GM18511 (cell line): ENCODE measurements at regions not wholly inside any gene's neighbourhood (a gene's known extent, or its start where the extent isn't known, plus 50 kb on each side); places are given as distances from the start of the nearest gene placed in this dataset.

Experiments
- ATAC-seq: cut with Tn5 transposase; IDR thresholded peaks from one replicate; pipeline ENCODE4 v1.9.1; 2021; ENCODE audit warnings: mild to moderate bottlenecking, moderate library complexity; ENCODE audit not compliant: unreplicated experiment

GRCh38 chr17:27390540-27390939 lies 65.7 kb upstream of the KSR1 start:
- ATAC-seq, result no peak

GRCh38 chr17:27391427-27391826 lies 64.8 kb upstream of the KSR1 start:
- no peak for ATAC-seq

GRCh38 chr17:27396045-27396444 lies 60.2 kb upstream of the KSR1 start:
- no peak for ATAC-seq

GRCh38 chr17:27396941-27397340 lies 59.3 kb upstream of the KSR1 start:
- no peak for ATAC-seq

- ATAC-seq, result no peak
Measured at GRCh38 chr17:27398691-27399090, 57.6 kb upstream of the KSR1 start.

- no peak for ATAC-seq
Measured at GRCh38 chr17:27400991-27401390, 55.3 kb upstream of the KSR1 start.

GRCh38 chr17:27402943-27403342 lies 53.3 kb upstream of the KSR1 start:
- no peak for ATAC-seq

- no peak for ATAC-seq
Measured at GRCh38 chr17:27403480-27404005, 52.7 kb upstream of the KSR1 start.

GRCh38 chr17:27404676-27405075 lies 51.6 kb upstream of the KSR1 start:
- no peak for ATAC-seq
